GM10266 (cell line): ENCODE measurements at regions not wholly inside any gene's neighbourhood (a gene's known extent, or its start where the extent isn't known, plus 50 kb on each side); places are given as distances from the start of the nearest gene placed in this dataset.

Experiments used
- DNase-seq: peaks from one replicate; pipeline ENCODE4 v3.0.0; 2012; ENCODE audit errors: extremely low spot score
- TF ChIP-seq, protein P1 (sequence below): IDR thresholded peaks from 2 replicates; pipeline ENCODE4 v1.5.1; 2012; ENCODE audit warnings: mild to moderate bottlenecking, low read depth; ENCODE audit not compliant: control insufficient read depth, insufficient read depth; ENCODE audit errors: missing control alignments

GRCh38 chr5:30960036-30960435 is 233.4 kb upstream of the CDH6 start:
- TF ChIP-seq, protein P1, sequence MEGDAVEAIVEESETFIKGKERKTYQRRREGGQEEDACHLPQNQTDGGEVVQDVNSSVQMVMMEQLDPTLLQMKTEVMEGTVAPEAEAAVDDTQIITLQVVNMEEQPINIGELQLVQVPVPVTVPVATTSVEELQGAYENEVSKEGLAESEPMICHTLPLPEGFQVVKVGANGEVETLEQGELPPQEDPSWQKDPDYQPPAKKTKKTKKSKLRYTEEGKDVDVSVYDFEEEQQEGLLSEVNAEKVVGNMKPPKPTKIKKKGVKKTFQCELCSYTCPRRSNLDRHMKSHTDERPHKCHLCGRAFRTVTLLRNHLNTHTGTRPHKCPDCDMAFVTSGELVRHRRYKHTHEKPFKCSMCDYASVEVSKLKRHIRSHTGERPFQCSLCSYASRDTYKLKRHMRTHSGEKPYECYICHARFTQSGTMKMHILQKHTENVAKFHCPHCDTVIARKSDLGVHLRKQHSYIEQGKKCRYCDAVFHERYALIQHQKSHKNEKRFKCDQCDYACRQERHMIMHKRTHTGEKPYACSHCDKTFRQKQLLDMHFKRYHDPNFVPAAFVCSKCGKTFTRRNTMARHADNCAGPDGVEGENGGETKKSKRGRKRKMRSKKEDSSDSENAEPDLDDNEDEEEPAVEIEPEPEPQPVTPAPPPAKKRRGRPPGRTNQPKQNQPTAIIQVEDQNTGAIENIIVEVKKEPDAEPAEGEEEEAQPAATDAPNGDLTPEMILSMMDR, result no peak
- no peak for DNase-seq

DNA sequence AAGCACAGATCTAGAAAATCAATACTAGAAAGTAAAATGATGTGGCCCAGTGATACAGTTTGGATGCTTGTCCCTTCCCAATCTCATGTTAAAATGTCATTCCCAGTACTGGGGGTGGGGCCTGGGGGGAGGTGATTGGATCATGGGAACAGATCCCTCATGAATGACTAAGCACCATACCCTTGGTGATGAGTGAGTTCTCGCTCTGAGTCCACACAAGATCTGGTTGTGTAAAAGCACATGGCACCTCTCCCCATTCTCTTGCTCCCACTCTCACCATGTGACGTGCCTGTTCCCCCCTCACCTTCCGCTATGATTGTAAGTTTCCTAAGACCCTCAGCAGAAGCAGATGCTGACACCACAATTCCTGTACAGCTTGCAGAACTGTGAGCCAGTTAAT is 234.2 kb upstream of the CDH6 start:
- TF ChIP-seq, protein P1, result no peak
- no peak for DNase-seq

- no peak for DNase-seq
- TF ChIP-seq, protein P1, result no peak
Measured at GRCh38 chr5:30957591-30957990, 235.9 kb upstream of the CDH6 start.

- TF ChIP-seq, protein P1, result no peak
- DNase-seq, result no peak
Measured at GRCh38 chr5:30956251-30956650, 237.2 kb upstream of the CDH6 start.

GRCh38 chr5:30937070-30937469 is 256.4 kb upstream of the CDH6 start:
- TF ChIP-seq, protein P1, result no peak
- no peak for DNase-seq

- DNase-seq, result no peak
- TF ChIP-seq, protein P1, result no peak
Measured at GRCh38 chr5:30933599-30933998, 259.9 kb upstream of the CDH6 start.

DNA sequence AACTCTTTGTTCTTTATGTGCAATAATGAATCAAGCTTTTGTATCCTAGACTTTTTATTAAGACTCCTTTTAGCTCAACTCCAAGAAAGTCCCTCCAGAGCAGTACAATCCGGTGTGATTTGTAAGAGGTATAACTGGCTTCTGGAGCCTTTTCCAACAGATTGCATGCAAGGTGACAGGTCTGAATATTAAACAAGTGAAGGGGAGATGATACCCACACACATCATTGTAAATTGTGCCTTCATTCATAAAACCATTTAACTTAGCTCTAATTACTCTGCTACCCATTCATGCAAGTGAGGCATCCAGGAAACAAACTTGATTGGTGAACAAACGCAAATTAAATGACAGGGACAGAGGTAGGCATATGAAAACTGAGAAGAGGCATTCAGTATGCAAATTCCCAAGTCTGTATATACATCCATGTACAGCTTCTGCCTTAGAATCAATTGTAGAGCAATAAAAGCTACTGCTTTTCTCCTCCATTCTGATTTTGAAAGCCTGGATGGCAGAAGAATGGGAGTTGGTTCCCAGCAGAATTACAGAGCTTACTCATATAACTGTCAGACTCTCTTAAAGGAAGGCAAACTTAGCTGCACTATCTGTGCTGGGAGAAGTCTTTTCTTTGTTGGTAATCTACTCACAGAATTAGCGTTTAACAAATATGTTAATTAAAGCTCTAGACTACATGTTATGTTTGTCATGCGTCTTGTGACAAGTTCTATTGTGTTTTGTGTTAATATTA is 261.0 kb upstream of the CDH6 start:
- TF ChIP-seq, protein P1, result no peak
- DNase-seq, result no peak
